WERI-Rb-1 (cell line): ENCODE measurements at regions not wholly inside any gene's neighbourhood (a gene's known extent, or its start where the extent isn't known, plus 50 kb on each side); places are given as distances from the start of the nearest gene placed in this dataset.

Experiments
- DNase-seq: peaks from one replicate; pipeline ENCODE4 v3.0.0-alpha.2; 2020
- H3K27ac ChIP-seq: fragments of 250-450 bp; sonication (Bioruptor Pico); 2 replicates; pipeline ENCODE4 v1.5.1; 2020; ENCODE audit warnings: mild to moderate bottlenecking, moderate library complexity
- H3K27me3 ChIP-seq: fragments of 250-450 bp; sonication (Bioruptor Pico); 2 replicates; pipeline ENCODE4 v1.5.1; 2021; ENCODE audit warnings: mild to moderate bottlenecking, low read depth, moderate library complexity; ENCODE audit not compliant: insufficient read depth, severe bottlenecking
- H3K36me3 ChIP-seq: fragments of 250-450 bp; sonication (Bioruptor Pico); 2 replicates; pipeline ENCODE4 v1.5.1; 2020; ENCODE audit warnings: mild to moderate bottlenecking, moderate library complexity
- H3K4me3 ChIP-seq: 2 replicates; pipeline ENCODE4 v1.5.1; 2011; ENCODE audit warnings: low read depth, mild to moderate bottlenecking, control low read depth, low read length
- H3K9me3 ChIP-seq: fragments of 250-450 bp; sonication (Bioruptor Pico); 2 replicates; pipeline ENCODE4 v1.5.1; 2021; ENCODE audit warnings: mild to moderate bottlenecking, moderate library complexity; ENCODE audit not compliant: severe bottlenecking
- CTCF ChIP-seq: IDR thresholded peaks from 2 replicates; pipeline ENCODE4 v1.5.1; 2011; ENCODE audit warnings: low read depth, mild to moderate bottlenecking, control low read depth, inconsistent platforms, low read length

GRCh38 chr10:14435976-14436632 is 105.4 kb upstream of the FRMD4A start:
- H3K4me3 ChIP-seq, result no peak overlapping the region
- H3K27ac ChIP-seq, result no peak overlapping the region
- no peaks in the 10 kb centered on the region for H3K36me3 ChIP-seq
- H3K27me3 ChIP-seq, result no peaks in the 10 kb centered on the region
- no peaks in the 10 kb centered on the region for H3K9me3 ChIP-seq
- DNase-seq, result no peak
- no peak for TF ChIP-seq CTCF

- DNase-seq, result no peak
These were observed 102.4 kb upstream of the FRMD4A start for GRCh38 chr10:14433147-14433546.

GRCh38 chr10:14431868-14432267 is 101.1 kb upstream of the FRMD4A start:
- Histone ChIP-seq H3K27ac (no peak overlapping the region), H3K9me3 (no peaks in the 10 kb centered on the region), H3K36me3 (no peaks in the 10 kb centered on the region), H3K4me3 (no peak overlapping the region), H3K27me3 (no peaks in the 10 kb centered on the region)
- DNase-seq, result no peak
- TF ChIP-seq CTCF, result no peak

More at GRCh38 chr10:14433147-14433546, 102.4 kb upstream of the FRMD4A start:
- Histone ChIP-seq H3K36me3 (no peaks in the 10 kb centered on the region), H3K9me3 (no peaks in the 10 kb centered on the region), H3K27me3 (no peaks in the 10 kb centered on the region), H3K4me3 (no peak overlapping the region), H3K27ac (no peak overlapping the region)
- TF ChIP-seq CTCF, result no peak

GRCh38 chr10:14429043-14429700 is 98.4 kb upstream of the FRMD4A start:
- H3K4me3 ChIP-seq, result no peak overlapping the region
- TF ChIP-seq CTCF, result no peak

GRCh38 chr10:14425034-14425433 is 94.3 kb upstream of the FRMD4A start:
- Histone ChIP-seq H3K4me3 (no peak overlapping the region), H3K36me3 (no peaks in the 10 kb centered on the region), H3K27me3 (no peaks in the 10 kb centered on the region), H3K27ac (no peak overlapping the region), H3K9me3 (no peaks in the 10 kb centered on the region)
- no peak for TF ChIP-seq CTCF
- DNase-seq, result no peak

More at GRCh38 chr10:14429043-14429700, 98.4 kb upstream of the FRMD4A start:
- Histone ChIP-seq H3K27me3 (no peaks in the 10 kb centered on the region), H3K9me3 (no peaks in the 10 kb centered on the region), H3K27ac (no peak overlapping the region), H3K36me3 (no peaks in the 10 kb centered on the region)
- no peak for DNase-seq
